ENCODE measurements at regions not wholly inside any gene's neighbourhood (a gene's known extent, or its start where the extent isn't known, plus 50 kb on each side); places are given as distances from the start of the nearest gene placed in this dataset.
A peak's percentile ranks its signal among the peaks of the same experiment; 100 is the strongest.
"Not testable (repeated sequence)": the region's sequence is repeated elsewhere in the genome, so short reads cannot be mapped to it uniquely, and the experiment has no call there.

- DNase-seq = no peak
Observed at GRCh38 chr6:82118150-82118562, 129.4 kb downstream of the IBTK start.

GRCh38 chr6:82114748-82115147 lies 132.8 kb downstream of the IBTK start:
- no peak for DNase-seq

- no peak for DNase-seq
Observed at GRCh38 chr6:82113231-82113630, 134.3 kb downstream of the IBTK start.

- DNase-seq = no peak
Observed at GRCh38 chr6:82111818-82112217, 135.7 kb downstream of the IBTK start.

- no peak for DNase-seq
Observed at GRCh38 chr6:82111114-82111513, 136.4 kb downstream of the IBTK start.

- DNase-seq = not testable (repeated sequence)
Observed at GRCh38 chr6:82103171-82103570, 144.4 kb downstream of the IBTK start.

GRCh38 chr6:82101374-82102114 lies 146.0 kb downstream of the IBTK start:
- not testable (repeated sequence) for DNase-seq

GRCh38 chr6:82100763-82101162 lies 146.8 kb downstream of the IBTK start:
- not testable (repeated sequence) for DNase-seq

GRCh38 chr6:82097676-82098075 lies 149.9 kb downstream of the IBTK start:
- DNase-seq = peak; percentile 41

- DNase-seq = no peak
Observed at GRCh38 chr6:82095091-82095490, 152.5 kb downstream of the IBTK start.

- DNase-seq = no peak
Observed at GRCh38 chr6:82094166-82094806, 153.3 kb downstream of the IBTK start.

- peak; percentile 81 for DNase-seq
Observed at GRCh38 chr6:82088978-82089771, 158.4 kb downstream of the IBTK start.

GRCh38 chr6:82086944-82087343 lies 160.6 kb downstream of the IBTK start:
- DNase-seq = peak; percentile 85

GRCh38 chr6:82085701-82086100 lies 161.8 kb downstream of the IBTK start:
- peak; percentile 18 for DNase-seq

GRCh38 chr6:82084324-82084920 lies 163.1 kb downstream of the IBTK start:
- DNase-seq = peak; percentile 67

GRCh38 chr6:82083646-82084045 lies 163.9 kb downstream of the IBTK start:
- DNase-seq = no peak

- DNase-seq = no peak
Observed at GRCh38 chr6:82080767-82081166, 166.8 kb downstream of the IBTK start.

- DNase-seq = no peak
Observed at GRCh38 chr6:82078286-82078908, 169.1 kb downstream of the IBTK start.

GRCh38 chr6:82076916-82077315 lies 170.6 kb downstream of the IBTK start:
- peak; percentile 43 for DNase-seq

GRCh38 chr6:82074556-82074955 lies 173.0 kb downstream of the IBTK start:
- DNase-seq = peak; percentile 34

- DNase-seq = peak; percentile 92
Observed at GRCh38 chr6:82073484-82073883, 174.1 kb downstream of the IBTK start.

- peak; percentile 68 for DNase-seq
Observed at GRCh38 chr6:82072751-82073150, 174.8 kb downstream of the IBTK start.

- DNase-seq = peak; percentile 98
Observed at GRCh38 chr6:82072121-82072521, 175.4 kb downstream of the IBTK start.
